GM19023 (cell line): ENCODE measurements at regions not wholly inside any gene's neighbourhood (a gene's known extent, or its start where the extent isn't known, plus 50 kb on each side); places are given as distances from the start of the nearest gene placed in this dataset.

Experiments used
- ATAC-seq: cut with Tn5 transposase; IDR thresholded peaks from one replicate; pipeline ENCODE4 v1.9.1; 2021; ENCODE audit warnings: mild to moderate bottlenecking, moderate library complexity; ENCODE audit not compliant: unreplicated experiment

DNA sequence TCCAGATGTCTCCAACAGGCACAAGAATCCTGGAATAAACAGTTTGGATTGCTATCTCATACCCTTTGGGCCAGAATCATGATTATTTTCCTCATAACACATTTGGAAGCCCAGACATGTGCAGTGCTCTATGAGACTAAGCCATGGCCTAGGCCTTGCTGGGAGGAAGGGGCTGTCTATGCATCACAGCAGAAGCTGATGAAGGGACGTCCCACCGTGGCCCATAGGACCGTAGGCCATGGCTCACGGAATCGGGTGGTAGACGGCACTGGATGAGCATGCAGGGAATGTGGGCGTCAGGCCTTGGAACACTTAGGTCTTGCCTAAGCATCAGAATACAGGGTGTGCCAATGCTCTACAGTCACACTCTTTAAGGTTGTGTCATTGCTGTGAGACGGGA lies 283.8 kb upstream of the TSHZ3 start:
- ATAC-seq, result no peak

DNA sequence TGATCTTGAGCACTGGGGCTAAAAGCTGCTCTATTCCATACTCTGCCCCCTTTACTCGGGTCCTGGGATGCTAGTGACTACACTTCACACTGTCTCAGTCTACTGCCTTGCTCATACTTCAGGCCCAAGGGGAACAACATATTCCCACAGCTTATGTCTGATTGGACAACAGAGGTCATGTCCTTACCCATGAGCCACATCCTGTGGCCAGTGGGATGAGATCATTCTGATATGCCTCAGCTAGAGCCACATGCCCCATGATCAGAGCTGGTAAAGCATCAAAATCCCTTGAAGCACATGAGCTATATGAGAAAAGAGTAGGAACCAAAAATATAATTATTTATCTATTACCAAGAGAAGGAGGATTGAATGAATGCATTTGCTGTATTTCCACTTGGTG lies 290.1 kb upstream of the TSHZ3 start:
- no peak for ATAC-seq

DNA sequence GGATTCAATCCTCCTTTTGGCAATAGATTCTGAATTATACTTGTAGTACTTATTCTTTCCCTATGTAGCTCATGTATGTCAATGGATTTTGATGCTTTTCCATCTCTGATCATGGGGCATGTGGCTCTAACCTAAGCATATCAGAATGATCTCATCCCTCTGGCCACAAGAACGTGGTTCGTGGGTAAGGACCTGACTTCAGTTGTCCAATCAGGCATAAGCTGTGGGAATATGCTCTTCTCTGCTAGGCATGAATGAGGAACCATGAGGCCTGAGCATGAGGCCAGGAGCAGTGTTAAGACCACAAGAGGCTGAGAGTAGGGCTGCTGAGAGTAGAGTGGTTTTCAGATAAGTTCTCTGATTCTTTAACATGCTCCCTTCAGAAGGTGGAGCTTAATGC lies 292.4 kb upstream of the TSHZ3 start:
- ATAC-seq, result no peak

DNA sequence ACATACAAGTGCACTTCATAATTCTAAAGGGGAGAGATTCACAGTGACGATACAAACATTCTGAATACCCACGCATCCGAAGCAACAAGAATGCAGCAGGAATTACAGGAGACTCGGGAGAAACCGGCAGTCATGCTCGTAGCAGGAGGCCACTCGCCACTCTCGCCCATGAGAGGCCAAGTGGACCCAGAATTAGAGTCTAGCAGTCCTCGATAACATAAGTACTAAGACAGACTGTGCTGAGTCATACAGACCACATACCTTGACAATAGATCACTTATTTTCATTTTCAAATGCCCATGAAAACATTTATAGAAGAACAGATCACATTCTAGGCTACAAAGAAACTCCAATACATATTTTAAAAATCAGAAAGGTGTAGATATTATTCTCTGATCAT lies 299.1 kb upstream of the TSHZ3 start:
- no peak for ATAC-seq

DNA sequence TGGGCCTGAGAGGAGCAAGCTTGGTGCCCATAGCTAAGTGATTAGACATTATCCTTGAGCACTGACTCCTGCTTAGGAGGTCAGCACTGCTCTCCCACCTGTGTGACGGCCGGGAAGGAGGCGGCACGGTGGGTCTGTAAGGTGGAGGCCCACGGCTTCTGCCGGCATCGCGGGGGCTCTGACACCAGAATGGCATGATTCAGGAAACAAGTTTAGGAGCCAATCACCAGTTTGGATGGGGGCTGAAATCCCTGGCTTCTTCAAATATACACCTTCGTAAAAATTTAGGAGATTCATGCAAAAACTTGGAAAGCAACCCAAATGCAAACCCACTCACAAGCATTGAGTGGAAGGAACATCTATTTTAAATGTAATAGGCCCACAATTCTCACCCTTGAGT lies 307.3 kb upstream of the TSHZ3 start:
- ATAC-seq, result no peak

DNA sequence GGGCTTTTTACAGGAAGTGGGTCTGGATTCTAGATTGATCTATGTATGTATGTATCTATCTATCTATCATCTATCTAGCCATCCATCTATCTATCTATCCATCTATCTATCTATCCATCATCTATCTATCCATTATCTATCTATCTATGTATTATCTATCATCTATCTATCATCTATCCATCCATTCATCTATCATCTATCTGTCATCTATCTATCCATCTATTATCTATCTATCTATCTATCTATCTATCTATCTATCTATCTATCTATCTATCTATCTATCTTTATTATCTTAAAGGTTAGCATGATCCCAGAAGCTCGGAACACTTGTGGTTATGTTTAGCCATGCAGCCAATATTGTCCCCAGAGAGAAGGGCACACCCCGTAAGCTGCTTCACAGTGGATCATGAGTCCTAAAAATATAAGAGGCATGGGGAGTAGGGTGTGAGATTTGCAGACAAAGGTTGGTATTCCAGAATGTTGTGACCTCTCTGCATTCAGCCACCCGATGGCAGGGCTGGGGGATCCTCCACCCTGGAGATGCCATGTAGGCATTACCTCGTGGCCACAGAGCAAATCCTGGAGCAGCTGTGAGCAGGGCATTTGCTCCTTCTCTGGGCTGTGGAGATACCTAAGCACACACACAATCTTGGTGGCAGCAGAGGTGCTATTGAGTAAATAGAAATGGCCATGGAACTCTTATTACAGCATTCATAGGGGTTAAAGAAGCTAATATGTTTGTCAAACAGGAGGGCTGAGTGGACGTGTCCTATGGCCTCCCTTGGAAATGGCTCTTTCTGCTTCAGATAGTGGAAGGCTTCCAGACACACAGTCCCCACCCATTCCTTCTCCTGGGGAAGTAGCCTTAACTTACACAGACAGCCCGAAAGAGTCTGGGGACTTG lies 310.0 kb upstream of the TSHZ3 start:
- no peak for ATAC-seq

DNA sequence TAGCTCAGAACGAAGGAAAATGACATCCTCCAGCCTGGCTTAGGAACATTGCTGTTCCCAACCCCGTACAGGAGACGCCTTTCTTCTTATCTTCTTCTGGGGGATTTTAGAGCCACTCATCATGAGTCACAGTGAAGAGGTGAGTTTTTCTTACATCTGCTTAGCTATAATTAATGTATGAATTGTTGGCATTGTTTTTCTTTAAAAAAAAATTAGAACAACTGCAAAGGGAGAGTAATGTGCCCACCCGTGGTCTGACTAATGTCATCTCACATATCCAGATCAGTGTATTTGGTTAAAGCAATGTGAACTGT lies 310.6 kb upstream of the TSHZ3 start:
- ATAC-seq, result no peak

DNA sequence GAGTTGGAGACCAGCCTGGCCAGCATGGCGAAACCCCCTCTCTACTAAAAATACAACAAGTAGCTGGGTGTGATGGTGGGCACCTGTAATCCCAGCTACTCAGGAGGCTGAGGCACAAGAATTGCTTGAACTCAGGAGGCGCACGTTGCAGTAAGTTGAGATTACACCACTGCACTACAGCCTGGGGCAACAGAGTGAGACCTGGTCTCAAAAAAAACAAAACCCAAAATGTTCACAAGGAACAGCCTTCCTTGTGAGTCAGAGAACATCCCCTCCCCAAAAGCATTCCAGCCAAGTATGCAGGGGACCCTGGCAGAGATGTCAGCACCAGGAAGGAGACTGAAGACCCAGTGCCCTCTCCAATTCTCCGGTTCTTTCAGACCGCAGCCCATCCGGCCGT lies 314.9 kb upstream of the TSHZ3 start:
- ATAC-seq, result no peak

DNA sequence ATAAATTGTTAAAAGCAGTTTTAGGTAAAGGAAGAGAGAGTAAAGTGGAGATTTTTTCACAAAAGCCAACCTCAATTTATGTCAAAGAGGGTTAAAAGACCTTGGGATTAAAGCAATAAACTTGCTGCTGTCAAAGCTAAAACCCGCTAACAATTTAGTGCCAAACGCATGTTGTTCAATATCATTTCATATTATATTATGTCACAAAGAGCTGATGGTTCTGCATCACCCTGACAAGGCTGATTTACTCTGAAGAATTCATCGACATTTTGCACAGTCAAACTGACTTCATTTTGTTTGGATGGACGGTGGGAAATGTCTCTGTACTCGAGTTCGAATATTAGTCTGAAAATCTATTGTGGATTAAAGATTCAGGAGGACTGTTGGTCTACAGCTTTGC lies 315.8 kb upstream of the TSHZ3 start:
- ATAC-seq, result no peak

DNA sequence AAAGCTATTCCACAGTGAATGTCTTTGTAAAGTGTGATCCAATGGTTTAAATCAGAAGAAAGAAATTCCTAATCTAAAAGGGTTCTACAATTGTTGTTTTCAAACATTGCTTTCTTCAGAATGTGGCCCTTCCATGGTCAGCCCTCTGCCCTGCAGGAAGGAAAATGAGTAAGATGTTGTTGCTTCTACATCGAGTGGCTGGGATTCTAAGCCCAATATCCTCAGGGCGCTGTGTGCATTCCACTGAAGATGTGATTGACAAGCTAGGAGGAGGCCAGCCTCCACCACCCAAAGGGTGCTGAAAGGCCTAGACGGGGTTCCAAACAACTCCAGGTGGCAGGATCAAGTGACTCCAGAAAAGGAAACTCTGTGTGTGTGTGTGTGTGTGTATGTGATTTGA lies 316.9 kb upstream of the TSHZ3 start:
- no peak for ATAC-seq

DNA sequence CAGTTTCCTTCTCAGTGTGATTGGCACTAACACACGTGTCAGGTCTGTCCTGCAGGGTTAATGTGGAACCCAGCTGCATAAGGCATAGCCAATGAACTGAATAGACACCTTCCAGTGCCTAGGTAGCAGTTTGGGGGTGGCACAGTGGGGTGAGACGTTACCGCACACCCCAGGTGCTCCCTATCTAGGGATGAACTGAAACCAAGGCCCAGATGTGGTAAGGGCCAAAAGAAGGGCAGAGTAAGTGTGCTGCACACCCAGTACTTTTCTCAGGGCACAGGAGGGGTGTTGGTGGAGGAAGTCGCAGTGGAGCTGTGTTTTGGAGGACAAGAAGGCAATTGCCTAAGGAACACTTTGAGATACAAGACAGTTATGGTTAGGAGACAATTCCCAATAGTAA lies 317.9 kb upstream of the TSHZ3 start:
- no peak for ATAC-seq

DNA sequence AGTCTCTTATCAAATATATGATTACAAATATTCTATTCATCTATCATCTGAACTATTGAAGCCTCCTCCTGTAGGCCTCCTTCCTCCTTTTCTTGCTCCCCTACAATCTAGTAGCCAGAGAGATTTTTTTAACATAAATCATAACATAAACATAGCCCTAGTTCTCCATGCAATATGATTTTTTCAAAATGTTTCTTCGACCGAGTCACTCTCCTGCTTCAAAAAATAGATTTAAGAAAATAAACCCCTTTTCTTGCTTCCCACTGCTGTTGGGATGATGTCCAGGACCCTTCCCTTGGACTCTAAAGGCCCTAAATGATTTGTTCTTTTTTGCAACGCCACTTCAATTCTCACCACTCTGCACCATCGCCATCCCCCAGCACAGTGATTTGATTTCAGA lies 319.7 kb upstream of the TSHZ3 start:
- no peak for ATAC-seq

DNA sequence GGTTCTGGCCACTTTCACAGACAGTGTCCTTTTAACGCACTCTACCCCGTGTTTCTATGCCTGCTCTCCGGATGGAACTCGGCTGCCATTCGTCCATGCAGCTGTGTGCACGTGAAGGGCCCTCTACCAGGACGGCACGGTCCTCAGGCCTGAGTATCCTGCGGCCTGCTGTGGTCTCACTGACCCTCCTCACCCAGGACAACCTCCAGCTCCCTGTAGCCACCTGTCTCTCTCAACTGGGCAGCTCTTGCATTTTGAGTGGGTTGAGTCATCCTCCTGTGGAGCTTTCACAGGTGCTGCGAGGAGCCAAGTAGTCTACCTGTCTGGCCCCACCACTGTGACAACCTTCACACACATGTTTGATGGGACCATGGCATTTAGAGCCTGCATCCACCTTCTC lies 321.7 kb upstream of the TSHZ3 start:
- ATAC-seq, result no peak

DNA sequence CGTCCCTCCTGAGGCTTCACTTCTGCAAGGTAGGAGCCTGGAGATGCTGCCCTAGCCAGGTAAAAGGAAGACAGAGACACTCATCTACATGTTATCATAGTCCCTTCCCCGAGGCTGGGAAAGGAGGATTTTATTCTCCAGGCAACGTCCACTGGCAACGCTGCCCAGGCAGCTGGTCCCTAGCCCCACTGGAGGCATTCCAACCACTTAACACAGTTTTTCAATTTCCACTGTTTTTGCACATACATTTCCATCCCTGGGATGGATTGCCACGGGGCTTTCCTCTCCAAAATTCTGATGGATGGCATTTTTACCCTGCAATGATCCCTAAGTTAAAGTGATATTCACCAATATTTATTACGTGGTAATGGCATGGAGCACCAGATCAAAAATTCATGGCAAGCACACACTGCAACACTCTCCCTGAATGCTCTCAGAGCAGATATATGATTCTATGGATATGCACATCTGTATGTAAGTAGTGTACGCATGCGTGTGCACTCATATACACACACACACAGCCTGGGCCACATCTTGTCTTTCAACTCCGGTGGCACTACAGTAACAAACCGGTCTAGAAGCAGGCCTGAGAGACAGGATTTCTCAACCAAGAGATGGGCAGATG lies 322.3 kb upstream of the TSHZ3 start:
- no peak for ATAC-seq

DNA sequence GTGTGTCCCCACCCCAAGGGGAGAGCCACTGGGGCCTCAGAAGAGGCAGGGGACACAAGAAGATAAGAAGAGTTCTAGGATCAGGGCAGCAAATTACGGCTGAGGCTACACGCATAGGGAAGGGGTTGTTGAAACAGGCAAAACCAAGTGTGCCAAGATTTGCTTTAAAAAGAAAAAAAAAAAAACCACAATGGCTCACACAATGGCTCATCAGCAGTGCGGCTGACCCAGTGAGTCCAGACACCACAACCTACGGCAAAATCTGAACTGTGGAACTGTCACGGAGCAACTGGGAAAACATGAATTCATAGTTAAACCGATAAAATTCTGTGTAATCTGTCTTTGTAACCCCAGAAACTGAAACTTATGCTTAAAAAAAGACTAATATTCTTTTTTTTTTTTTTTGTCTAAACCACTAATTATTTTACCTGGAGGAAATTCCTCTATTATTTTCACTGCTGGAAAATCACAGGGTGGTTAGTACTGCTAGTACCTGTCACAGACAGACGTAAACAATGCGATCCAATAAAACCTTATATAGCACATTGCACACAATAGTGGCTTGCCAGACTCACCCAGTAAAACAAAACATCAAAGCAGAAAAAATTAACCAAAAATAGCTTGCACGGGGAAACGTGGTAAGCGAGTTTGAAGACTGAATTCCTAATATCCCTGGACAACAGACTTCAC lies 325.4 kb upstream of the TSHZ3 start:
- ATAC-seq, result no peak

DNA sequence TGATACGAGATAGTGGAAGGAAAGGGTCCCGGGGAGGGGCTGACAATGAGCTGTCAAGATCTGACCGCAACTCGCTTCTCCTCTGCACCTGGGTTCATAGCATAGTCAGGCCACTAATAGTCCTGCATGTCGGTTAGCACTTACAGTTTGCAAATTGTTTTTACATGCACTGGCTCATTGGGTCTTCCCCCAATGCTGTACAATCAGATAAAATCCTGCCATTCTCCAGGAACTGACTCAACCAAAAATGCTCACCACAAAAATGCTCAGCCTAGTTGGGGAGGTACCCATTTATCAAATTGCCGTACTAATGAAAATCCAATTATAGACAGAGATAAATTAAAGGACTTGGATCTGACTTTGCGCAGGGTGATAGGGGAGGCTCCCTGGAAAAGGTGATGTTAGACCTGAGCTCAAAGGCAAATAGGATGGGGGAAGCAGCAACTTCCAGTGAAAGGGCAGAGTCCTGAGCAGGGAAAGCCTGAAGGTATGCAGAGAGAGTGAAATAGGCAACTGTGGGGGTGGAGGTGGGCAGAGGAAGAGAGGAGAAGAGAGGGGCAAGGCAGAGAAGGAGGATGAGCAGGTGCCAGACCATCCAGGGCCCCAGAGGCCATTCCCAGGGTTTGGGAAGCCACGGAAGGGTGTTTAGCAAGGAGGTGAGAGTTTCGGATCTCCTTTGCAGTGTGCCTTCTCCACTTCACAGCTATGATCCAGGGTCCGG lies 326.1 kb upstream of the TSHZ3 start:
- ATAC-seq, result no peak

DNA sequence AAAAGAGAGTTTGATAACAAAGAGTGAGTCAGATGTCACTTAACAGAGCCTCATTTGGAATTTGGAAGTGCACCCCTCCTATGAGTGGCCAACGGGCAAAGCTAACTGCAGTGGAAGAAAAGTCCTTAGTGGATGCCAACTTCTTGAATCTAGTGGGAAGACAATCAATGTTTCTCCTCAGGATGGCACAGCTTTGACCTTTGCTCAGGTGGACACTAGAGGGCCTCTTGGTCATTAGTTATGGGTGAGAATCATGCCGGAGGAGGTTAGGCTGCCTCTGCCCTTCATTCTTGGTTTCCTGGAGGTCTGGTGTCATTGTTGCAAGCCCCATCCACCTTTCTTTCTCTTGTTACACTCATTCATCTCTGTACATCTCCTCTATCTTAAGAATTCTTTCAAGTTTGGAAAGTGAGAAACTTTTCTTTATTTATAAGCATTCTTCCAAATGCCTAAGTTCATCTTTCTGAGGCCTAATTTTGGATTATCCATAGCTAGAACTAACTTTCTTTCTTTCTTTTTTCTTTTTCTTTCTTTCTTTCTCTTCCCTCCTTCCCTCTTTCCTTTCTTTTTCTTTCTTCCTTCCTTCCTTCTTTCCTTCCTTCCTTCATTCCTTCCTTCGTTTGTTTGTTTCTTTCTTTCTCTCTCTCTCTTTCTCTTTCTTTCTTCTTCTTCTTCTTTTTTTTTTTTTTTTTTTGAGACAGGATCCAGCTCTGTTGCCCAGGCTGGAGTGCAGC lies 327.2 kb upstream of the TSHZ3 start:
- no peak for ATAC-seq

DNA sequence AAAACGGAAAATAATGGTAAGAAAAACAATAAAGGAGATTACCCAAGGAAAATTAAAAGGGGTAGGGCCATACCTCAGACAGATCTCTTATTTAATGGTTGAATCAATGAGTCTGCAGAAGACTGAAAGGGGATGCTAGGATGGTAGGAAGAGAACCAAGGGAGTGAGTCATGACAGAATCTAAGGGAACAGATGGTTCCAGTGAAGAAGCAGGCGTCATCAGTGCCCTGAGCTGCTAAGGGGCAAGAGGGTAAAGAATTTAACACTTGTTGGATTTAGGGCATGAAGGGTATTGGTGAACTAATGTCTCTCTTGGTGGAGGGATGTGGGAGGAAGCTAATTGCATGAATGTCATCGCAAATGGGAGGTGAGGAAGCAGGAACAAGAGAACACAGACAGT lies 329.2 kb upstream of the TSHZ3 start:
- ATAC-seq, result no peak

DNA sequence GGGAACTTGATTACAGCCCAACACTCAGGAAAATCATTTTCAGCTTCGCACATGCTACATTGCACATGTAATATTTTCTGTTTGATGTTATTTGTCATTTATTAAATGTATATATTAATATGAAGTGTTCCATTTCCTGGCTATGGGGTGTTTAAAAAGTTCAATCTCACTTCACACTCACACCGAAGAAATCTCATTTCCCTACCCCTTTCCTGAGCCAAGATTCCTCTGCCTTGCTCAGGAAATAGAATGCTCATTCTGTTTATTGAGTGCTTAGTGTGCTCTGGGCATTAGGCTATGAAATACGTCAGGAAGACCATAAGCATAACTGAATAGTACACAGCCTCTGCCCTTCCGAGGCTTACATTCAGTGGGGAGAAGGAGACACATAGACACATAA lies 331.9 kb upstream of the TSHZ3 start:
- no peak for ATAC-seq

DNA sequence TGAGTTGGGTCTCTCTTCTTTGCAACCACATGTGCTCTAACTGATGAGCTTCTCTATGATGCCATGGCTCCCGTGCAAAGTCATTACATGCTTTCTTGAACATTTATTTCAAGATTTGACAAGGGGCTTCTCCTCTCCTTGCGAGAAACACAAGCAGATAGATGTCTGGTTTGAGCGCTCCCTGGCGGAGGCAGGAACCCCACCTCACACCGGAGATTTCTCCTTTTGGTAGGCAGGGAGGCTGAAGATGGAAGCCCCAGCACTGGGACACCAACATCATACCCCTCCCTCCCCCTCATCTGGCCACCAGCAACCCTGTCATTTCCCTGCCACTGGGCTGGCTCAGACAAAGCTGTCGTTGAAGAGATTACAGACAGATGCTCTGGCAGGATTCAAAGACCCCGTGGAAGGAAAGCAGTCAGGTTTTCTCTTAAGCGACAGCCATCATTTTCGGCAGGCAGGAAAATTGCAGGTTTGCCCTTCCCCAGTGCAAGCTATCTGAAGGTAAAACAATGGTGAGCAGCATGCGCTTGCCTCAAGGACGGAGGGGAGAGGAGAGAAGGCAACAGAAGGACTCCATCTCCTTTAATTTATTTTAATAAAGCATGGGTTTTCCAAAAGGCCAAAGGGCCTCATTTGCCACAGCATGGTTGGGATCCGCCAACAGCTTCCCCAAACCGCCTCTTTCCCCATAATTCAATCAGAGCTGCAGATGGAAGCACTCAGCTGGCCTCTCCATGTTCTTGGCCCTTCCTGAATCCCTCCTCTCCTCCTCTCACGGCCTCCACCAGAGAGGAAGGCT lies 344.1 kb upstream of the TSHZ3 start:
- ATAC-seq, result no peak
